GM12891 (cell line): ENCODE measurements at regions not wholly inside any gene's neighbourhood (a gene's known extent, or its start where the extent isn't known, plus 50 kb on each side); places are given as distances from the start of the nearest gene placed in this dataset.
"Not testable (repeated sequence)": the region's sequence is repeated elsewhere in the genome, so short reads cannot be mapped to it uniquely, and the experiment has no call there.

ENCODE experiments used
- DNase-seq: peaks from one replicate; pipeline ENCODE4 v3.0.0; 2011; ENCODE audit warnings: low spot score; ENCODE audit not compliant: insufficient read length
- FAIRE-seq: peaks from 2 replicates; lab custom pipeline; 2011; peaks lifted over from hg19 to GRCh38; lab: Jason Lieb, UNC
- PAX5 ChIP-seq: IDR thresholded peaks from 2 replicates; pipeline ENCODE4 v1.6.1; 2011; ENCODE audit warnings: low read length, moderate library complexity, mild to moderate bottlenecking; ENCODE audit not compliant: insufficient read depth, severe bottlenecking
- POLR2A ChIP-seq: IDR thresholded peaks from 2 replicates; pipeline ENCODE4 v1.6.1; 2011; ENCODE audit warnings: low read depth, low read length, control low read depth
- POLR2AphosphoS5 ChIP-seq: IDR thresholded peaks from 2 replicates; pipeline ENCODE4 v1.6.1; 2011; ENCODE audit warnings: low read depth, low read length, control low read depth
- POU2F2 ChIP-seq: IDR thresholded peaks from 2 replicates; pipeline ENCODE4 v1.6.1; 2011; ENCODE audit warnings: low read depth, mild to moderate bottlenecking, control low read depth, low read length, moderate library complexity
- SPI1 ChIP-seq: IDR thresholded peaks from 2 replicates; pipeline ENCODE4 v1.6.1; 2011; ENCODE audit warnings: low read depth, low read length, control low read depth
- TAF1 ChIP-seq: IDR thresholded peaks from 2 replicates; pipeline ENCODE4 v1.6.1; 2011; ENCODE audit warnings: low read depth, low read length, control low read depth

DNA sequence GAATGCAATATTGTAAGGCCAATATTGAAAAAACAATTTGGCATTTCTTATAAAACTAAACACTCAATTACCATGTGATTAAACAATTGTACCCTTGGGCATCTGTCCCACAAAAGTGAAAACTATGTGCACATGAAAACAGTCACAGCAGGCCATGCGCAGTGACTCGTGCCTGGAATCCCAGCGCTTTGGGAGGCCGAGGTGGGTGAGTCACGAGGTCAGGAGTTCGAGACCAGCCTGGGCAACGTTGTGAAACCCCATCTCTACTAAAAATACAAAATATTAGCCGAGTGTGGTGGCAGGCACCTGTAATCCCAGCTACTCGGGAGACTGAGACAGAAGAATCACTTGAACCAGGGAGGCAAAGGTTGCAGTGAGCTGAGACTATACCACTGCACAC, 343.7 kb downstream of the DMRTA1 start:
- no peak for FAIRE-seq
- TF ChIP-seq POU2F2: no peak
- no peak for TF ChIP-seq PAX5
- TF ChIP-seq TAF1: no peak
- TF ChIP-seq POLR2AphosphoS5: no peak
- no peak for TF ChIP-seq POLR2A
- no peak for TF ChIP-seq SPI1
- DNase-seq: no peak

DNA sequence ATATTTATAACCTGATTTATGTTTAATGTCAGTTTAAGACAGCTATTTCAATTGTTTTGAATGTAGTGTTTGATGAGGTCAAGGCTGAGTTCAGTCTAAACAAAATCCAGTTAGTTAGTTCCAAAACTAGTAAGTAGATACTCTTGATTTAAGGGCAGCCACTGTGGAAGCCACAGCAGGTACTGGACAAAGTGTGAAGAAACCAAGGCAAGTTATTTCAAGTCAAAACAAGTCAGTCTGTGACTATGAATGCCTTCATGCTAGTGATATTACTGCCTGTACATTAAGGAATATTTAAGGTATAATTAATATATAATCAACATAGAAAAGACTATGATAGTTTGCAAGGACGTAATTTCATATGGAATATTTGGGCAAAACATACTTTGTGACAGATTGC, 362.3 kb downstream of the DMRTA1 start:
- TF ChIP-seq POLR2AphosphoS5 (no peak), POU2F2 (no peak), POLR2A (no peak), TAF1 (no peak), SPI1 (no peak), PAX5 (no peak)
- no peak for DNase-seq
- no peak for FAIRE-seq

DNA sequence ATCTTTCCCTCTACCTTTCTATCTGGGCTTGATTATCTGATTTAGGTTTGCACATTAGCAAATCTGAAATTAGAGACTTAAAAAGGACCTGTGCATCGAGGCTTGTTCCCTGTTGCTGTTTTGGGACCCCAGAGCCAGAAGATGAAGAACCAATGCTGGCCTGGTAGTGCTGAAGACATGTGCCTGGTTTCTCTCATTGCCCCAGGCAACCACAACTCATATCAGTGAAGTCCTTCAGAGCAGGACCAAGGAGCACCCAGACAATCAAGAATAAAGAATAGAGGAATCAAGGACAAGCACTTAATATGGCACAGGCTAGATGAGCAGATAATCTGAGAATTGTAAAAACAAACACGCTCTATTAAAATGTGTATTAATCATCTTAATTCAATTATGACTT, 362.7 kb downstream of the DMRTA1 start:
- FAIRE-seq (no peak), DNase-seq (no peak)
- no peak for TF ChIP-seq POLR2A
- TF ChIP-seq POLR2AphosphoS5: no peak
- TF ChIP-seq SPI1: no peak
- no peak for TF ChIP-seq TAF1
- TF ChIP-seq POU2F2: no peak
- TF ChIP-seq PAX5: no peak

DNA sequence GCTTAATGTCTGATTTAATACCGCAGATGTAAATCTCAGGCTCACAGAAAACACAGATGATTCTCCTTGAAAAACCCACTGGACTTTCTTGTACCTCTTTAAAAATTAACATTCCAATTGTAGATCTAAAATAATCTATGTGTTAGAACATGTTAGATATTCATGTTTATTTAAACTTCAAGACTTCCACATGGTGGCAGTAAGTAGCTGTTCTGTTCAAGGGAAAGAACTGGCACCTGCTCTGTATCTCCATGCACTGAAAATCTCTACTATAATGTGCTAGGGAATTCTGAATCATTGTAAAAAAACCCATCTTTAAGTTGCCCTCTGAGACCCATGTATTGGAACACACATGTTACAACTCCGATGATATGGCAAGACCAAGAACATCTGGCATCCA, 366.9 kb downstream of the DMRTA1 start:
- DNase-seq: no peak
- no peak for FAIRE-seq
- no peak for TF ChIP-seq POU2F2
- TF ChIP-seq TAF1: no peak
- TF ChIP-seq POLR2A: no peak
- no peak for TF ChIP-seq SPI1
- no peak for TF ChIP-seq POLR2AphosphoS5
- TF ChIP-seq PAX5: no peak

DNA sequence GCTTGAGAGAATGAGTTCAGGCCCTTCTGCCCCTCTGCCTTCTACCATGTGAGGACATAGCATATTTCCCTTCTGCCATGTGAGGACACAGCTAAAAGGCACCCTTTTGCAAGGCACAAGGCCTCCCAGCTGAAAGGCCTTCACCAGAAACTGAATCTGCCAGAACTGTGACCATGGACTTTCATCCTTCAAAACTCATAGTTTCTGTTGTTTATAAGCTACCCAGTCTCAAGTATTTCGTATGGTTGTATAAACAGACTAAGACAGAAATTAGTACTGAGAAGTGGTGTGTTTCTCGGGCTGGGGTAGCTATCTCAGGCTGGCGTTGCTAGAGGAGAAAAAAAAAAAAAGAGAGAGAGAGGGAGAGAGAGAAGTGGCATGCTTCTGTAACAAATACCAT, 368.6 kb downstream of the DMRTA1 start:
- DNase-seq: no peak
- FAIRE-seq: no peak
- no peak for TF ChIP-seq SPI1

DNA sequence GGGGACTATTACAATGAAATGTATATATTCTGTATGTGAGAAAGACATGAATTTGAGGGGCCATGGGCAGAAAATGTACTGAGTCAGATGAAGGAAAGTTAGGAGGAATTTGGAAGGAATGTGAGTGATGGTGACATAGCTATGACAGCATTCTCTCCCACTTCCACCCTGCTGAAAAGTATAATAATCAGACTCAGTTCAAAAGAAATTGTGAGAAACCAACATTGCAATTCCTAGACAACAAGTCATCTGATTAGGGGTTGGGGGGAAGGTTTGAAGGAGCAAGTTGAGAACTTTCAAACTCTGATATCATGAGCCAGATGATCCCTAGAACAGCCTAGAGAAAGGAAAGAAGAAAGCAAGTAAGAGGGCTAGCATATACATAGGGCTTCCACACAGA, 370.6 kb downstream of the DMRTA1 start:
- TF ChIP-seq POU2F2 (no peak), TAF1 (no peak), SPI1 (no peak), POLR2AphosphoS5 (no peak), PAX5 (no peak), POLR2A (no peak)
- FAIRE-seq: no peak
- no peak for DNase-seq

DNA sequence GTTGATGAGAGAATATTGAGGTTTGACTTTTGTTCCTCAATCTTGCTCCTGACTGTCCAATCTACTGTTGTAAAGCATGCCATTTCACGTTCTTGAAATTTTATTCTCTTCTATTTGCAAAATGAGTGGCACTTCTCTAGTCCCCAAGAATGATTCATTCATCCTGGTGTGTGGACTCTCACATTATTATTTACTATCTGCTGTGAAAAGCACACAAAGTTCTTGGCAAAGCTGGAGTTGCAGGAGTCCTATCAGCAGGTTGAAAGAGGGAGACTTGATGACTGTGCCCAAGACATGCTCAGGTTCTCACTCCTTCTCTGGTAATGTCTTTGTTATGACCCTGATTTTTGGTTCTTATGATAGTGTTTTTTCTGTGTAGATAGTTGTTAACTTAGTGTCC, 382.6 kb downstream of the DMRTA1 start:
- FAIRE-seq (no peak), DNase-seq (no peak)
- TF ChIP-seq TAF1 (no peak), POU2F2 (no peak), POLR2AphosphoS5 (no peak), POLR2A (no peak), PAX5 (no peak), SPI1 (no peak)

DNA sequence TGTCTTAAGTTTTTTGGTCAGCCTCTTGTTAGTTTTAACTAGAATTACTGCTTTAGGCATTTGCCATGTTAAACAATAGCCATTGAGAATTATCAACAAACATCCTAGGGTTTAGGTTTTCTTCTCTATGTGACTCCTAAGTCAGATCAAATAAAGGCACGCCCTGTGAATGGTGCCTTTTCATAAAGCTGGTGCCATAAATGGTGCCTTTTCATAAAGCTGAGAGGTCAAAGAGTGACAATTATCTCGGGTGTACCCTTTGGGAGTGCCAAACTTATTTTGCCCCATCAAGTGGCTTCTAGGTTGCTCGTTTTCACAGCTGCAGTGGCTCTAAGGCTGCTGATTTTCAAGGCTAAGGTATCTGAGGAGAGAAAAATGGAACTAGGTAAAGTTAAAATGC, 391.6 kb downstream of the DMRTA1 start:
- DNase-seq: no peak
- FAIRE-seq: no peak
- TF ChIP-seq POLR2AphosphoS5 (no peak), TAF1 (no peak), POU2F2 (no peak), POLR2A (no peak), PAX5 (no peak), SPI1 (no peak)

DNA sequence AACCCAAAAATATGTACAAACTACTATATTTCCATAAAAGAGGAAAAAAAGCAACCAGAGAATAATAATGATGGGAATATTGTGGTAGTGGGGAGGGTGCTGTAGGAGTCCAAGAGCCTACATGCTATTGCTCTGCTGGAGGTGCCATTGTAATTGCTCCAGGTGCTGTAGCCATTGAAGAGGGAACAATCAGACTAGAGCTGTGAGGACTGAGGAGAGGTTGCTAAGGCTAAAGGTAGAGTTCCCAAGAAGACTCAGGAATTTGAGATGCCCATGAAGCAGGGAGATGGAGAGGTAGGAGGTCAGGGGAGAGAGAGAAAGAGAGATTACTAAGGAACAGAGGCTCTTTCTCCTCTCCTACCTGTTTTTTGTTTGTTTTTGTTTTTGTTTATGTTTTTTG, 394.0 kb downstream of the DMRTA1 start:
- TF ChIP-seq PAX5: no peak
- no peak for TF ChIP-seq POLR2A
- TF ChIP-seq SPI1: no peak
- TF ChIP-seq TAF1: no peak
- TF ChIP-seq POLR2AphosphoS5: no peak
- no peak for TF ChIP-seq POU2F2
- FAIRE-seq (no peak), DNase-seq (no peak)

DNA sequence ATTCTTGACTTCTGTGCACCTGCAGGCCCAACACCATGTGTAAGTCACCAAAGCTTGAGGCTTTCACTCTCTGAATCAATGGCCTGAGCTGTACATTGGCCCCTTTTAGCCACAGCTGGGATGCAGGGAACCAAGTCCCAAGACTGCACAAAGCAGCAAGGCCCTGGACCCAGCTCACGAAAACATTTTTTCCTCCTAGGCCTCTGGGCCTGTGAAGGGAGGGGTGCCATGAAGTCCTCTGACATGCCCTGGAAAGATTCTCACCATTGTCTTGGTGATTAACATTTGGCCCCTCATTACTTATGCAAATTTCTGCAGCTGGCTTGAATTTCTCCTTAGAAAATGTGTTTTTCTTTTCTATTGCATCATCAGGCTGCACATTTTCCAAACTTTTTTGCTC, 398.6 kb downstream of the DMRTA1 start:
- not testable (repeated sequence) for FAIRE-seq, DNase-seq
